ENCODE measurements at regions not wholly inside any gene's neighbourhood (a gene's known extent, or its start where the extent isn't known, plus 50 kb on each side); places are given as distances from the start of the nearest gene placed in this dataset.

GRCh38 chr3:3303636-3304035 is 124.1 kb upstream of the CRBN start (continued):
- TF ChIP-seq ZBTB11 (CRISPR knock-in tag; IDR thresholded peaks at IDR 0.05) (no peak), ZKSCAN8 (CRISPR knock-in tag; IDR thresholded peaks at IDR 0.05) (no peak)

- Histone ChIP-seq H3K27ac (ENCODE audit: extremely low read depth, low read depth, low read length) (no peak overlapping the region), H4K20me1 (replicated peaks; ENCODE audit: control insufficient read depth, insufficient read depth, low read length) (no peaks in the 10 kb centered on the region), H3K9me3 (replicated peaks; ENCODE audit: control insufficient read depth, insufficient read depth, low read depth, low read length) (peaks cover 3% of the 10 kb centered on the region; the same call in 1 of the 2 replicates), H3K27me3 (ENCODE audit: control insufficient read depth in 2 of 2, insufficient read depth in 2 of 2, low read length in 2 of 2) (no peaks in the 10 kb centered on the region), H3K79me2 (ENCODE audit: control insufficient read depth, insufficient read depth, low read length) (no peaks in the 10 kb centered on the region), H3K9me1 (ENCODE audit: control insufficient read depth, insufficient read depth, low read length) (no peaks in the 10 kb centered on the region), H3K4me2 (ENCODE audit: insufficient read depth, low read length) (no peak overlapping the region), H3K4me3 (no peak overlapping the region), H2AFZ (ENCODE audit: low read depth, low read length) (no peak overlapping the region), H3K9ac (ENCODE audit: insufficient read depth in 1 of 2, low read depth in 2 of 2, low read length in 2 of 2) (no peak overlapping the region), H3K36me3 (ENCODE audit: control insufficient read depth, insufficient read depth, low read length) (no peaks in the 10 kb centered on the region), H3K4me1 (replicated peaks in 1 of 2; ENCODE audit: control insufficient read depth in 2 of 2, insufficient read depth in 2 of 2, low read length in 2 of 2) (no peaks in the 10 kb centered on the region)
- no TSS peak for BruUV-seq (replicated peaks)
- TF ChIP-seq CSDE1 (IDR thresholded peaks at IDR 0.05) = no peak
- TF ChIP-seq FUS (optimal IDR thresholded peaks at IDR 0.05; ENCODE audit: low read depth, low read length) = no peak
- no peak for TF ChIP-seq CLOCK (CRISPR knock-in tag; IDR thresholded peaks at IDR 0.05; ENCODE audit: borderline replicate concordance)
- TF ChIP-seq HMG20A (CRISPR knock-in tag; conservative IDR thresholded peaks at IDR 0.05) = no peak
- in situ Hi-C loops (cut with MboI) = no loop called here
- ChIA-PET CTCF (ENCODE audit: low intra/inter-chr PET ratio) (no interaction called here), POLR2A (no interaction called here)
- WGBS (ENCODE audit: insufficient coverage, low coverage, missing lambda C conversion rate) = 2% methylated on average over 3 of the region's 3 CpGs
- no peak for FAIRE-seq
- no peak for DNase-seq (ENCODE audit: extremely low read depth in 1 of 4, low spot score in 3 of 4)
- intact Hi-C loops (cut with micrococcal nuclease) = no loop called here
- no peak for ATAC-seq
These were observed 123.5 kb upstream of the CRBN start for GRCh38 chr3:3302964-3303363.

All from K562 (cell line).